GM21526 (cell line): ENCODE measurements at regions not wholly inside any gene's neighbourhood (a gene's known extent, or its start where the extent isn't known, plus 50 kb on each side); places are given as distances from the start of the nearest gene placed in this dataset.

ENCODE experiments used
- ATAC-seq: cut with Tn5 transposase; IDR thresholded peaks from one replicate; pipeline ENCODE4 v1.9.1; 2021; ENCODE audit warnings: moderate library complexity; ENCODE audit not compliant: unreplicated experiment, low FRiP score

DNA sequence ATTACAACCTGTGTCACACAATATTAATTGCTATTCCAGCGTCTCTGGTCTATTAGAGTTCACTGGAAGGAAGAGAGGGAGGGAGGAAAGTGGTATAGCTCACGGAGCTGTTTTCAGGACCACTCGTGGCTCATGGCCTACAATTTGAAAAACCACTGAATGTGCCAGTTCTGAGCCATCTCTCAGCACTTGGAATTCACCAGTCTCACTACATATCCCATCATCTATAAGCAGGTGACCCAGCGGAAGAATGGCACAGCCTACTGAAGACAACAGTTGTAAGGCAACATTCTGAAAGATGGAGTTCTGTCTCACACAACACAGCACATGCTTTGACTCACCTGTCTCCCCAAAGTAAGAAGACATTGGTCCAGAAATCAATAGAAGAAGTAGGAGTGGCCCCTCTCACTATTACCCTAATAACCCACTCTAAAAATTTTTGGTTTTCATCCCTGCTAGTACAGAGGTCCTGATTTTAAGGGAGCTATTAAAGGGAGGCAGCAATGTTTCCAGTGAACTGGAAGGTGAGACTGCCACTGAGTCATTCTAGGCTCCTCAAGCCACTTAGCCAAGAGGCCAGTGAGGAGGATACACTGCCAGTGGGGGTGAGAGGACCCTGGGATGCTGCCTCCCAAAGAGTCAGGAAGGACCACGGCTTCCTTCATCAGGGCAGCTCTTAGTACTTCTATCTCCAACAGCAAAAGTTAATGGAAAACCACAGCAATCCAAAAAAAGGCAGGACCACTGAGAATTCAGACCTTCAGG is 50.0 kb upstream of the DOCK9 start:
- no peak for ATAC-seq

GRCh38 chr13:99028890-99029289 is 51.0 kb upstream of the DOCK9 start:
- ATAC-seq, result no peak

- ATAC-seq, result no peak
Measured at GRCh38 chr13:99029576-99029975, 51.7 kb upstream of the DOCK9 start.

- no peak for ATAC-seq
Measured at GRCh38 chr13:99030326-99030725, 52.5 kb upstream of the DOCK9 start.

DNA sequence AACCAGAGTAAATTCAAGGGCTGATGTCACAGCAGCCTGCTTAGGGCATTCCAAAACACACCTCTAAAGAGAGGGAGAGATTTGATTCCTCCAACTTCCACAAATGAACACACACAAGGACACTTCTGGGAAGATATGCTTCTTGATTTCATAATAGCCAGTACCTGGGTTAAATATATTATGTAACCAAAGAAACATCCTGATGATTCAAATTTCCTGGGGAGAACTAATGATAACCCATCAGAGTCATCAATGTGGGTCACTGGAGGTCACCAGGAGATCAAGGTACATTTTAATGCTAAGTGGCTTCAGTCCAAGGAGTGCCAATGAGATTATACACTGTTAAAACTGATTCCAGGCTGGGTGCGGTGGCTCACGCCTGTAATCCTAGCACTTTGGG is 54.0 kb upstream of the DOCK9 start:
- no peak for ATAC-seq

DNA sequence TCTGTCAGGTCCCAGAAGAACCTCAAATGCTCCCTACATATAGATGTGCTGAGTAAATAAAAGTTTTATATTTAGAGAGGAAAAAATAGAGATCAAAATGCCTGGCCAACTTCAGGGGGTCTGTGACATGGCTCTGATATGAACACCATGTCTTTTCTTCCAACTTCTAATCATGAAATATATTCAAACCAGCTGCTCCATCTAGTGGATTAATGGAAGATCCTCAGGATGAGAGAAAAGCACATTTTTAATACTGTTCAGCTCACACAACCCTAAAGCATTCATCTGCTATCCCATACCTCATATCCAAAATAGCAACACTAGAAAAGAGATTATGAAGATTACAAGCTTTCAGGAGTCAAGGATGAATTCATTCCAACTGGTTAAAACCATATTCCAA is 56.0 kb upstream of the DOCK9 start:
- no peak for ATAC-seq

DNA sequence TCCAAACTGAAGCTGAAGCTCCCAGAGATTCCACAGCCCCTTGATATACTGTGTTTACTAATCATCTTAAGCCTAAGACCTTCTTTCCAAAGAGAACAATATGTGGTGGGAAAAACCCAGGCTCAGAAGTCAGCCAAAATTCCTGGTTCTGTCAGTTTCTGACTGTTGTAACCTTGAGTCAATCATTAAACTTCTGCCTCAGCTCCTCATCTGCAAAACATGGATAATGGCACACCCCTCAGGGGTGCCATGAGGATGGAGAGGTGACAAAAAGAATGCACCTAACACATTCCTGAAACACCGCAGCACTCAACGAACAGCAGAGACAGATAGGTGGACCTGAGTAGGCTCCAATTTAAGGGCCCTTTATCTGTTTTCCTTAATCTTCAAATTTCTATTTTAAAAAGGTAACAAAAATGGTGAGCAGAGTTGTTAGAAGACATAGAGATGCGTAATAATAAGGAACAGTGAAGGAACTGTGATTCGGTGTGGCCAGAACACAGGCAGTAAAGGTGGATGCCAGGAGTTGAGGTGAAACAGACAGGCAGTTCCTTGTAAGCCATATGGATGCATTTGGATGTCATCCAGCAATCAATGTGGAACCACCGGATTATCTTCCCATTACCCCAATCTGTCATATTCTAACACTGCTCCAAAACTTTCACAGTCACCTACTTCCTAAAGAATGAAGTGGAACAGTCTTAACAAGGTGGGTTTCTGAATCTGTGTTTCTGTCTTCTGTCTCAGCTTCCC is 56.6 kb upstream of the DOCK9 start:
- no peak for ATAC-seq

GRCh38 chr13:99035715-99036114 is 57.9 kb upstream of the DOCK9 start:
- ATAC-seq, result no peak

DNA sequence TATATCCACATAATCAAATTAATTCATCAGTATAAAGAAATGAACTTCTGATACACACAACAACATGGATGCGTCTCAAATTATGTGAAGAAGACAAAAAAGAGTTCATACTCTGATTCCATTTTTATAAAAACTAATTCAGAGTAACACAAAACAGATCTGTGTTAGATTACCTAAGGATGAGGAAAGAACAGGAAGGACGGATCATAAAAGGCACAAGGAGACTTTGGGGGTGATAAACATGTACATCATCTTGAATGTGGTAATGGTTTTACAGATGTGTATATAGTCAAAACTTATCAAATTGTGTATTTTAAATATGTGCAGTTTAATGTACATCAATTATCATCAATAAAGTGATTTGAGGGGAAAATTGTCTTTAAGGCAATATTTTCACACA is 59.9 kb upstream of the DOCK9 start:
- no peak for ATAC-seq

DNA sequence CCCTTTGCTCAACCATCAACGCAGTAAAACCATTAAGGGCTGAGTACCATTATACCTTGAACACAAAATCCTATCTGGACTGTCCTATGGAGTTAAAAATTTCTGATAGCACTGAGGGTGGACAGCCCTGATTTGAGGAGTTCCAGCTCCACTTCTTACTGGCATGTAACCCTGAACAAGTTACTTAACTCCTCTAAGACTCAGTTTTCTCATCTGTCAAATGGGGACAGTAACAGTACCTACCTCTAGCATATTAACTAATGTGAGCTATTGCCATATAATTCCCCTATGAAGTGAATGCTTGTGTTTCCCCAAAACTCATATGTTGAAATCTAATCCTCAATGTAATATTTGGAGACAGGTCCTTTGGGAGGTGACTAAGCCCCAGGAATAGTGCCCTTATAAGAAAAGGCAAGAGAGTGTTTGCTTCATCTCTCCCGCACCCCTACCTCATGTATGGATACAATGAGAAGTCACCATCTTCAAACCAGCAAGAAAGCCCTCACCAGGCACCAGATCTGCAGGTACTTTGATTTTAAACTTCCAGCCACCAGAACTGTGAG is 61.9 kb upstream of the DOCK9 start:
- no peak for ATAC-seq

- no peak for ATAC-seq
Measured at GRCh38 chr13:99040536-99041131, 62.8 kb upstream of the DOCK9 start.

GRCh38 chr13:99041337-99041736 is 63.5 kb upstream of the DOCK9 start:
- ATAC-seq, result no peak

GRCh38 chr13:99041788-99042187 is 63.9 kb upstream of the DOCK9 start:
- ATAC-seq, result no peak

- no peak for ATAC-seq
Measured at GRCh38 chr13:99042521-99043250, 64.8 kb upstream of the DOCK9 start.

DNA sequence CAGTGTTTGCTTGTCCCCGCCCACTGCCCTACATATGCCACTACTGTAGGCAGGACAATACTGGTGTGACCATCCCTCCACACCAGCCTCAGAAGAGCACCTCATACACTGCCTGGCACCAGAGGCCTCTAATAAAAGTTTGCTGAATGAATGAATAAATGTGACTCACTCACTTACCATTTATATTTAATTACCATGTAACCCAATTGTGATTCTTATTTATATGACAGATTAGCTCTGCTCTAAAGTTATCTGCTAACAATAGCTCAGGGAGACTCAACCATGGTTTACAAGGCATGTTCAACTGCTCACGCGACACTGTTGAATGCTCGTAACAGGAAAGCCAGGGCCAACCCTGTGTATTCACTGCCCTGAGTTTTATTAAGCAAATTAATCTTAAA is 66.0 kb upstream of the DOCK9 start:
- no peak for ATAC-seq

DNA sequence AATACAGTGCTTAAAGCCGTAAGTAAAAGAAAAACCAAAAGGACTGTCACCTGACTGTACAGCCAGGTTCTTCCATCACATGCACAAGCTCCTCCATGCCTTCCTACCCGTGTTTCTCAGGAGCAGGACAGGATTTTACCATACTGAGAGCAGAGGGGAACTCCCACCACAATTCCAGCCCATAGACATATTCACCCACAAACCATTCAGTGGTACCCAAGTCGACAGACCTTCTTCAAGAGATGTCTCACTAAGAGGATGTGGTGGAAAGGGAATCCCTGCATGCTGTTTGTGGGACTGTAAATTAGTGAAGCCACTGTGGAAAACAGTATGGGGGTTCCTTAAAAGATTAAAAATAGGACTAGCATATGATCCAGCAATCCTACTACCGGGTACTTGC is 66.9 kb upstream of the DOCK9 start:
- ATAC-seq, result no peak

DNA sequence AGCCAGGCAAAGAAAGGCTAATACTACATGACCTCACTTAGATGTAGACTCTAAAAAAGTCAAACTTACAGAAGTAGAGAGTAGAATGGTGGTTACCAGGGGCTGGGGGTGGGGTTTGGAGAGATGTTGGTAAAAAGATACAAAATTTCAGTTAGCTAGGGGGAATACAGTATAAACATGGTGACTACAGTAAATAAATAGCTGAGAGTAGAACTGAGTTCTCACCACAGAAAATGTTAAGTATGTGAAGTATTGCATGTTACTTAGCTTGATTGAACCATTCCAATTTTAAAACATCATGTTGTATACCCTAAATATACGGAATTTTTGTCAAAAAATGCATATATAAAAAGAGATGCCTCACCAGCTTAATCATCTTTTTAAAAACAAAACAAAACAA is 67.5 kb upstream of the DOCK9 start:
- ATAC-seq, result no peak

- ATAC-seq, result no peak
Measured at GRCh38 chr13:99046851-99047250, 69.0 kb upstream of the DOCK9 start.

- ATAC-seq, result no peak
Measured at GRCh38 chr13:99050983-99051488, 73.2 kb upstream of the DOCK9 start.

GRCh38 chr13:99051768-99052455 is 74.0 kb upstream of the DOCK9 start:
- no peak for ATAC-seq
